Astrocyte (in vitro differentiated cells and primary cell): ENCODE measurements at regions not wholly inside any gene's neighbourhood (a gene's known extent, or its start where the extent isn't known, plus 50 kb on each side); places are given as distances from the start of the nearest gene placed in this dataset.

Experiments used
- DNase-seq: peaks from one replicate; pipeline ENCODE4 v3.0.0-alpha.2; 2010; ENCODE audit warnings: low read depth
- FAIRE-seq: peaks from 2 replicates; lab custom pipeline; 2011; peaks lifted over from hg19 to GRCh38; lab: Jason Lieb, UNC
- H2AFZ ChIP-seq: 2 replicates; pipeline ENCODE4 v1.6.0; 2012; ENCODE audit warnings: low read depth, low read length, inconsistent platforms
- H3K27ac ChIP-seq: 2 replicates; pipeline ENCODE4 v1.5.1; 2011; ENCODE audit warnings: low read depth, low read length, inconsistent platforms
- H3K27me3 ChIP-seq: 2 replicates; pipeline ENCODE4 v1.6.0; 2011; ENCODE audit warnings: low read length, inconsistent platforms; ENCODE audit not compliant: insufficient read depth
- H3K36me3 ChIP-seq: 2 replicates; pipeline ENCODE4 v1.5.1; 2011; ENCODE audit warnings: low read length, inconsistent platforms; ENCODE audit not compliant: insufficient read depth
- H3K4me1 ChIP-seq: 2 replicates; pipeline ENCODE4 v1.5.1; 2011; ENCODE audit warnings: low read length, inconsistent platforms; ENCODE audit not compliant: insufficient read depth
- H3K4me2 ChIP-seq: 2 replicates; pipeline ENCODE4 v1.6.0; 2012; ENCODE audit warnings: low read length, inconsistent platforms
- H3K4me3 ChIP-seq: 2 replicates; pipeline ENCODE4 v1.5.1; 2011; ENCODE audit warnings: low read depth, mild to moderate bottlenecking, low read length, inconsistent platforms; ENCODE audit not compliant: insufficient read depth
- H3K79me2 ChIP-seq: 2 replicates; pipeline ENCODE4 v1.6.0; 2012; ENCODE audit warnings: mild to moderate bottlenecking, low read length, inconsistent platforms; ENCODE audit not compliant: insufficient read depth
- H3K9ac ChIP-seq: 2 replicates; pipeline ENCODE4 v1.6.0; 2012; ENCODE audit warnings: mild to moderate bottlenecking, low read length, inconsistent platforms
- H3K9me3 ChIP-seq: 2 replicates; pipeline ENCODE4 v1.5.1; 2012; ENCODE audit warnings: low read depth, mild to moderate bottlenecking, low read length, inconsistent platforms; ENCODE audit not compliant: insufficient read depth
- H4K20me1 ChIP-seq: 2 replicates; pipeline ENCODE4 v1.6.0; 2012; ENCODE audit warnings: low read length, inconsistent platforms; ENCODE audit not compliant: insufficient read depth
- H3K27ac Mint-ChIP-seq: one replicate; pipeline ENCODE4 v1.8.0; 2021; ENCODE audit warnings: mild to moderate bottlenecking, mixed read lengths; ENCODE audit not compliant: unreplicated experiment
- H3K27me3 Mint-ChIP-seq: one replicate; pipeline ENCODE4 v1.8.0; 2021; ENCODE audit warnings: low read depth, mixed read lengths; ENCODE audit not compliant: unreplicated experiment
- H3K36me3 Mint-ChIP-seq: one replicate; pipeline ENCODE4 v1.8.0; 2021; ENCODE audit warnings: low read depth, mixed read lengths; ENCODE audit not compliant: unreplicated experiment
- H3K4me1 Mint-ChIP-seq: one replicate; pipeline ENCODE4 v1.8.0; 2021; ENCODE audit warnings: low read depth, mixed read lengths; ENCODE audit not compliant: unreplicated experiment
- H3K4me3 Mint-ChIP-seq: one replicate; pipeline ENCODE4 v1.8.0; 2021; ENCODE audit warnings: mild to moderate bottlenecking, moderate library complexity, mixed read lengths; ENCODE audit not compliant: unreplicated experiment
- H3K9me3 Mint-ChIP-seq: one replicate; pipeline ENCODE4 v1.8.0; 2021; ENCODE audit warnings: mild to moderate bottlenecking, mixed read lengths; ENCODE audit not compliant: unreplicated experiment
- CTCF ChIP-seq: IDR thresholded peaks from 2 replicates; pipeline ENCODE4 v1.5.1; 2011; ENCODE audit warnings: low read depth, mild to moderate bottlenecking, inconsistent platforms, low read length, moderate library complexity; ENCODE audit not compliant: insufficient read depth
- EZH2 ChIP-seq: IDR thresholded peaks from 2 replicates; pipeline ENCODE4 v1.6.1; 2012; ENCODE audit warnings: mild to moderate bottlenecking, low read length, inconsistent platforms; ENCODE audit not compliant: insufficient read depth

GRCh38 chr9:126116351-126117157 lies 210.1 kb upstream of the MVB12B start:
- Mint-ChIP-seq H3K36me3 (no peaks in the 10 kb centered on the region), H3K27ac (no peak overlapping the region), H3K4me3 (no peak overlapping the region), H3K9me3 (peaks cover 5% of the 10 kb centered on the region), H3K4me1 (no peaks in the 10 kb centered on the region), H3K27me3 (peaks cover 63% of the 10 kb centered on the region)
- DNase-seq (no peak), FAIRE-seq (no peak)
- Histone ChIP-seq H3K4me2 (no peak overlapping the region), H3K9me3 (no peaks in the 10 kb centered on the region), H3K36me3 (no peaks in the 10 kb centered on the region), H3K4me1 (no peaks in the 10 kb centered on the region), H3K27me3 (peaks cover 8% of the 10 kb centered on the region), H3K9ac (no peak overlapping the region), H3K79me2 (no peaks in the 10 kb centered on the region), H4K20me1 (no peaks in the 10 kb centered on the region), H2AFZ (no peak overlapping the region), H3K27ac (no peak overlapping the region), H3K4me3 (no peak overlapping the region)
- no peak for TF ChIP-seq CTCF
- no peak for TF ChIP-seq EZH2

- Histone ChIP-seq H2AFZ (no peak overlapping the region), H3K27me3 (peaks cover 7% of the 10 kb centered on the region), H3K9ac (no peak overlapping the region), H3K36me3 (no peaks in the 10 kb centered on the region), H3K9me3 (no peaks in the 10 kb centered on the region), H3K79me2 (no peaks in the 10 kb centered on the region), H4K20me1 (no peaks in the 10 kb centered on the region), H3K27ac (no peak overlapping the region), H3K4me1 (no peaks in the 10 kb centered on the region), H3K4me2 (no peak overlapping the region), H3K4me3 (no peak overlapping the region)
- H3K4me3 Mint-ChIP-seq: no peak overlapping the region
- H3K27ac Mint-ChIP-seq: no peak overlapping the region
- FAIRE-seq (no peak), DNase-seq (no peak)
- peaks cover 4% of the 10 kb centered on the region for H3K9me3 Mint-ChIP-seq
- TF ChIP-seq CTCF (no peak), EZH2 (no peak)
- no peaks in the 10 kb centered on the region for H3K4me1 Mint-ChIP-seq
- peaks cover 63% of the 10 kb centered on the region for H3K27me3 Mint-ChIP-seq
- no peaks in the 10 kb centered on the region for H3K36me3 Mint-ChIP-seq
These were observed 209.5 kb upstream of the MVB12B start for GRCh38 chr9:126117158-126117425.

GRCh38 chr9:126117631-126118030 lies 209.0 kb upstream of the MVB12B start:
- Histone ChIP-seq H2AFZ (no peak overlapping the region), H3K27me3 (peaks cover 7% of the 10 kb centered on the region), H3K79me2 (no peaks in the 10 kb centered on the region), H3K4me2 (no peak overlapping the region), H3K4me1 (no peaks in the 10 kb centered on the region), H3K27ac (no peak overlapping the region), H3K9ac (no peak overlapping the region), H4K20me1 (no peaks in the 10 kb centered on the region), H3K9me3 (no peaks in the 10 kb centered on the region), H3K4me3 (no peak overlapping the region), H3K36me3 (no peaks in the 10 kb centered on the region)
- Mint-ChIP-seq H3K36me3 (no peaks in the 10 kb centered on the region), H3K9me3 (no peaks in the 10 kb centered on the region), H3K4me3 (no peak overlapping the region), H3K27me3 (peaks cover 63% of the 10 kb centered on the region), H3K27ac (no peak overlapping the region), H3K4me1 (no peaks in the 10 kb centered on the region)
- DNase-seq: no peak
- no peak for TF ChIP-seq EZH2
- TF ChIP-seq CTCF: no peak
- no peak for FAIRE-seq
